ENCODE measurements at regions not wholly inside any gene's neighbourhood (a gene's known extent, or its start where the extent isn't known, plus 50 kb on each side); places are given as distances from the start of the nearest gene placed in this dataset.
"Not testable (repeated sequence)": the region's sequence is repeated elsewhere in the genome, so short reads cannot be mapped to it uniquely, and the experiment has no call there.

- DNase-seq, result no peak
Observed at GRCh38 chr14:43031598-43031997, 1424.9 kb downstream of the LRFN5 start.

DNA sequence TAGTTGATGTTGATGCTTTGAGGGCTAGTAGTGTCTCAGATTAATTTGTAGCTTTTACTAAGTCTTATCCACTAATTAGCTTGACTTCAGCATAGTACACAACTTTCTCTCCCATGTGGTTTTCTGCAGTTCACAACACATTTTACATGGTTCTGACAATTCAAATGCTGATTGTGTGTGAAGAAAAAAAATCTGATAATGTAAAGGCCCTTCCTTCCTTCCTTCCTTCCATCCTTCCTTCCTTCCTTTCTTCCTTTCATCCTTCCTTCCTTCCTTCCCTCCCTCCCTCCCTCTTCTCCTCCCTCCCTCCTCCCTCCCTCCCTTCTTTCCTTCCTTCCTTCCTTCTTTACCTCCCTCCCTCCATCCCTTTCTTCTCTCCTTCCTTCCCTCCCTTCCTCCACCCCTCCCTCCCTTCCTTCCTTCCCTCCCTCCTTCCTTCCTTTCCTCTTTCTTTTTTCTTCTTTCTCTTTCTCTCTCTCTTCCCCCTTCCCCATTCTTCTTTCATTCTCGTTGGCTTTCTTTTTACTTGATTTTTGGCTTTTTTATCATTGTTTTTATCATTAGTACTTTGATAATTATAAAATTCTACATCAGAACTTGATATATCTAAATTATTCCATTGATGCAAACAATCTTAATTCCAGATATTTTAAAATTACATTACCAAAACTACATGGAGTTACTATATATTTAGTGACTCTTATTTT, 1415.6 kb downstream of the LRFN5 start:
- no peak for DNase-seq

- DNase-seq, result no peak
Observed at GRCh38 chr14:43019826-43020225, 1413.2 kb downstream of the LRFN5 start.

- DNase-seq, result no peak
Observed at GRCh38 chr14:43014338-43014737, 1407.7 kb downstream of the LRFN5 start.

- no peak for DNase-seq
Observed at GRCh38 chr14:43012817-43013216, 1406.1 kb downstream of the LRFN5 start.

GRCh38 chr14:43005807-43006206, 1399.1 kb downstream of the LRFN5 start:
- no peak for DNase-seq

DNA sequence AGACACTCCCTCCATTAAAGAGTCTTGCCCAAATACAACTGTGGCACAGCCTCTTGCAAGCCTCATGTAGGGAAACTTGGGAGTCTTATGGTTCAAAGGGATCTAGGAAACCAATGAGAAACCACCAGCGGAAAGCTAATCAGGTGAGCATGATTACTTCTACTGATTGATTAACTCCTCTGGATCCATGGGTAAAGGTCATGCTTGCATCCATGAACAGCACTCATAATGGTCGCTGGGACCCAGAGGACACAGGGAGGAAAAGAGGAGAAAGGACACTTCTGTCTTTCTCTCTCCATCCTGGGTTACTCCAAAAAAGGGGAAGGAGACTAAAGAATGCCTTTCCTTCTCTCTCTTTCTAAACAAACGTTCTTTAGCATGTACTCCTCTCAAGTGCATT, 1397.2 kb downstream of the LRFN5 start:
- no peak for DNase-seq

- DNase-seq, result no peak
Observed at GRCh38 chr14:43001731-43002130, 1395.1 kb downstream of the LRFN5 start.

GRCh38 chr14:42994051-42994736, 1387.5 kb downstream of the LRFN5 start:
- no peak for DNase-seq

GRCh38 chr14:42992930-42993329, 1386.3 kb downstream of the LRFN5 start:
- no peak for DNase-seq

DNA sequence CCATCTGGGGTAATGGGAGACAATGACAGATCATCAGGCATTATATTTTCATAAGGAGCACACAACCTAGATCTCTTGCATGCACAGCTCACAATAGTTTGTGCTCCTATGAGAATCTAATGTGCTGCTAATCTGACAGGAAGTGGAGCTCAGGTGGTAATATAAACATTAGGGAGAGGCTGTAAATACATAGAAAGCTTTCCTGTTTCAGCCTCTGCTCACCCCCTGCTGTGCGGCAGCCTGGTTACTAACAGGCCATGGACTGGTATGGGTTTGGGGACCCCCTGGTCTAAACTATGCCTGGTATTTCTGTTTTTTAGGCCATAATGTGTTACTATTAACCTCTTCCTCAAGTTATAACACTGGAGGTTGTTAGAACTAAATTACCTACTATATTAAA, 1373.7 kb downstream of the LRFN5 start:
- DNase-seq, result no peak

DNA sequence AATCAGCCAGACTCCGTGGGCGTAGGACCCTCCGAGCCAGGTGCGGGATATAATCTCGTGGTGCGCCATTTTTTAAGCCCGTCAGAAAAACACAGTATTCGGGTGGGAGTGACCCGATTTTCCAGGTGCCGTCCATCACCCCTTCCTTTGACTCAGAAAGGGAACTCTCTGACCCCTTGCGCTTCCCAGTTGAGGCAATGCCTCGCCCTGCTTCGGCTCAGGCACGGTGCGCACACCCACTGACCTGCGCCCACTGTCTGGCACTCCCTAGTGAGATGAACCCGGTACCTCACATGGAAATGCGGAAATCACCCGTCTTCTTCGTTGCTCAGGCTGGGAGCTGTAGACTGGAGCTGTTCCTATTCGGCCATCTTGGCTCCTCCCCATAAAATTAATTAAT, 1366.5 kb downstream of the LRFN5 start:
- not testable (repeated sequence) for DNase-seq

GRCh38 chr14:42965512-42965911, 1358.8 kb downstream of the LRFN5 start:
- DNase-seq, result peak in 1 of 14 donors; percentile 1

DNA sequence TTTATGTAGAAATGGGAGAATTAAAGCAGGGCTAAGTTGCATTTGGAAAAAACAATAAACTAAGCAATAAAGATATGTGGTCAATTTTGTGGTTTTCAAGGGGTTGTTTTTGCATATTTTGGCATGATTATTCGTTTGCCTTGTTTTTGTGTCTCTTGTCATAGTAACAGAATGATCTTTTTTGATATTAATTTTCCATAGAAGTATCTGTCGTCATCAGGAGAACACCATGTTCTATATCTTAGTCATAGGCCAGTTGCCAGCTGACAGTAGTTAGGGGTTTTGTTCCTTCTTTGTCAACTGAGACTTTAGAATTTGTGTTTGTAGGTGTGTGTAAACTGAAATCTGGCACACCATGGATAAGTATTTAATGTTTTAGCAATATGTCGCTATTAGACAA, 1354.8 kb downstream of the LRFN5 start:
- no peak for DNase-seq

DNA sequence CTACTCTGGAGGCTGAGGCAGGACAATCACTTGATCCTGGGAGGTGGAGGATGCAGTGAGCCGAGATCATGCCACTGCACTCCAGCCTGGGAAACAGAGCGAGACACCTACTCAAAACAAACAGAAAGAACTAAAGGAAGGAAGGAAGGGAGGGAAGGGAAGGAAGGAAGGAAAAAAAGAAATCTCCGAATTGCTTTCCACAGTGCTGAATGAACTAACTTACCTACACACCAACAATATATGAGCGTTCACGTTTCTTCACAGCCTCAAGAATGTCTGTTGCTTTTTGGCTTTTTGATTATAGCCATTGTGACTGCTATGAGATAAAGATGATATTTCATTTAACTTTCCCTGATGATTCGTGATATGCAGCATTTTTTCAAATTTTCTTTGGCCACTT, 1343.7 kb downstream of the LRFN5 start:
- DNase-seq, result no peak

- no peak for DNase-seq
Observed at GRCh38 chr14:42947991-42948390, 1341.3 kb downstream of the LRFN5 start.

- DNase-seq, result no peak
Observed at GRCh38 chr14:42944284-42944683, 1337.6 kb downstream of the LRFN5 start.

- no peak for DNase-seq
Observed at GRCh38 chr14:42931308-42931707, 1324.6 kb downstream of the LRFN5 start.

- DNase-seq, result no peak
Observed at GRCh38 chr14:42929806-42930480, 1323.3 kb downstream of the LRFN5 start.

- no peak for DNase-seq
Observed at GRCh38 chr14:42927313-42927712, 1320.6 kb downstream of the LRFN5 start.

DNA sequence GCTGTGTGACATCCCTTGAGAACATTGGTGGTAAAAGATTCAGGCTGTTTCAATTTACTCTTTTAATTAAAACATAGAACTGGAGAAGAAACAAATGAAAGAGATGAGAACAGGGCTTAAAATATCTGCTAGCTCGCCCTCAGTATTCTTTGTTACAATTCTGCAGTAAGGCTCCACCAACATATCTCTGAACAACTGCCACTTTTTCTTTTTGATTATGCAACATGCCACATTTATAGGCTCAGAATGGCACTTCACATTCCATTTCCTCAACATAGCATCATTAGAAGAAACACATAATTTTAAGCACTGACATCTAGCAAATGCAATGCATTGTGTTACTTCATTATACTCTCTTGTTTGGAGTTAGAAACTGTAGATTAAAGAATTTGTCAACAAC, 1315.2 kb downstream of the LRFN5 start:
- DNase-seq, result no peak

- no peak for DNase-seq
Observed at GRCh38 chr14:42918615-42919014, 1311.9 kb downstream of the LRFN5 start.

- no peak for DNase-seq
Observed at GRCh38 chr14:42911642-42912041, 1305.0 kb downstream of the LRFN5 start.

DNA sequence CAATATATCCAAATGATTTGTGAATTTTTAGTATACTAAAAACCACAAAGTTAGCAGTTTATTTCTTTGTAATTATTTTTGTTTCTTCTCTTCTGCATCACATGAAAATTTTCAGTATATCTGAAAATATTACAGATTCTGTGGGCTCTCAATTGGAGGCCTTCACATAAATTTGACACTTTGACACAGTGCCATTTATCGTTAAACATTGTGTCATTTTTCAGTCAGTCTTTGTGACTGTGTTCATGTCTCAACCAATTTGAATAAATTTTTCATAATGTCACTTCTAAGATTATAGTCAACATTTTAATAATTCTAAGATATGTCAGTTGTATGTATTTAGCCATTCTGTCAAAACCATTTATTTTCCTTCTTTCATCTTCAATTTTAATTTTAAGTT, 1303.0 kb downstream of the LRFN5 start:
- no peak for DNase-seq
